HL-60 (cell line): ENCODE measurements at regions not wholly inside any gene's neighbourhood (a gene's known extent, or its start where the extent isn't known, plus 50 kb on each side); places are given as distances from the start of the nearest gene placed in this dataset.

Experiments used
- DNase-seq, 2 experiments: peaks; one replicate each; pipeline ENCODE4 v3.0.0-alpha.2; 2010 to 2020; ENCODE audit warnings: low read depth in 1 of 2, low spot score in 1 of 2
- H3K27ac ChIP-seq: fragments of 250-450 bp; sonication (Bioruptor Pico); replicated peaks from 2 replicates; pipeline ENCODE4 v1.5.1; 2020; ENCODE audit warnings: mild to moderate bottlenecking, moderate library complexity
- H3K27me3 ChIP-seq: fragments of 250-450 bp; sonication (Bioruptor Pico); 2 replicates; pipeline ENCODE4 v1.5.1; 2021; ENCODE audit warnings: mild to moderate bottlenecking, moderate library complexity; ENCODE audit not compliant: insufficient read depth, poor library complexity, severe bottlenecking
- H3K4me3 ChIP-seq: replicated peaks from 2 replicates; pipeline ENCODE4 v1.5.1; 2011; ENCODE audit warnings: mild to moderate bottlenecking, control low read depth, low read length; ENCODE audit not compliant: insufficient read depth
- GABPA ChIP-seq: IDR thresholded peaks from 2 replicates; pipeline ENCODE4 v1.6.1; 2012; ENCODE audit warnings: low read depth
- POLR2AphosphoS5 ChIP-seq: IDR thresholded peaks from 2 replicates; pipeline ENCODE4 v1.6.1; 2012; ENCODE audit warnings: low read depth
- REST ChIP-seq: IDR thresholded peaks from 2 replicates; pipeline ENCODE4 v1.6.1; 2012; ENCODE audit warnings: low read depth; ENCODE audit not compliant: insufficient replicate concordance
- SPI1 ChIP-seq: IDR thresholded peaks from 2 replicates; pipeline ENCODE4 v1.6.1; 2012; ENCODE audit warnings: low read depth, mild to moderate bottlenecking, borderline replicate concordance
- TF ChIP-seq, protein P1 (sequence below): IDR thresholded peaks from one replicate; pipeline ENCODE4 v1.5.1; 2011; ENCODE audit warnings: low read length, control low read depth, inconsistent platforms; ENCODE audit not compliant: insufficient read depth

GRCh38 chr13:73981595-73981994 is 152.6 kb downstream of the KLF12 start:
- Histone ChIP-seq H3K4me3 (no peak overlapping the region), H3K27me3 (no peaks in the 10 kb centered on the region), H3K27ac (no peak overlapping the region)
- DNase-seq: no peak
- TF ChIP-seq REST: no peak
- TF ChIP-seq, protein P1, sequence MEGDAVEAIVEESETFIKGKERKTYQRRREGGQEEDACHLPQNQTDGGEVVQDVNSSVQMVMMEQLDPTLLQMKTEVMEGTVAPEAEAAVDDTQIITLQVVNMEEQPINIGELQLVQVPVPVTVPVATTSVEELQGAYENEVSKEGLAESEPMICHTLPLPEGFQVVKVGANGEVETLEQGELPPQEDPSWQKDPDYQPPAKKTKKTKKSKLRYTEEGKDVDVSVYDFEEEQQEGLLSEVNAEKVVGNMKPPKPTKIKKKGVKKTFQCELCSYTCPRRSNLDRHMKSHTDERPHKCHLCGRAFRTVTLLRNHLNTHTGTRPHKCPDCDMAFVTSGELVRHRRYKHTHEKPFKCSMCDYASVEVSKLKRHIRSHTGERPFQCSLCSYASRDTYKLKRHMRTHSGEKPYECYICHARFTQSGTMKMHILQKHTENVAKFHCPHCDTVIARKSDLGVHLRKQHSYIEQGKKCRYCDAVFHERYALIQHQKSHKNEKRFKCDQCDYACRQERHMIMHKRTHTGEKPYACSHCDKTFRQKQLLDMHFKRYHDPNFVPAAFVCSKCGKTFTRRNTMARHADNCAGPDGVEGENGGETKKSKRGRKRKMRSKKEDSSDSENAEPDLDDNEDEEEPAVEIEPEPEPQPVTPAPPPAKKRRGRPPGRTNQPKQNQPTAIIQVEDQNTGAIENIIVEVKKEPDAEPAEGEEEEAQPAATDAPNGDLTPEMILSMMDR: no peak
- TF ChIP-seq GABPA: no peak
- no peak for TF ChIP-seq POLR2AphosphoS5
- no peak for TF ChIP-seq SPI1

DNA sequence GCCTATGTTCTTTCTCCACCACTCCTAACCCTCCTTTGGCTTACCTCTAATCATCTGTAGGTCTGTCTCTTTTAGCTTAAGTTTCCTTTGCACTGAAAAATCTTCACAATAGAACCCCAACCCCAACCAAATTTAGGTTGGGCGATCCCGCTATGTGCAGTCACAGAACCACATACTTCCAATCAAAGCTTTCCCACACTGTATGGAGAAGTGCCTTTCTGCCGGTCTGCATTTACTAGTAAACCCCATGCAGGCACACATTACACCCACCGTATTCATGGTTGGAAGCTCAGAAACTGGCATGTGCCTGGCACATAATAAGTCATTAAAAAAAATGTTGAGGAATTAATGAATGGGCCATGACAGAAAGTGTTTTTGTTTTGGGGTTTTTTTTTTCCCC is 158.4 kb downstream of the KLF12 start:
- Histone ChIP-seq H3K27ac (no peak overlapping the region), H3K27me3 (no peaks in the 10 kb centered on the region), H3K4me3 (no peak overlapping the region)
- DNase-seq: no peak
- no peak for TF ChIP-seq SPI1
- no peak for TF ChIP-seq POLR2AphosphoS5
- TF ChIP-seq GABPA: no peak
- TF ChIP-seq, protein P1: no peak
- no peak for TF ChIP-seq REST

DNA sequence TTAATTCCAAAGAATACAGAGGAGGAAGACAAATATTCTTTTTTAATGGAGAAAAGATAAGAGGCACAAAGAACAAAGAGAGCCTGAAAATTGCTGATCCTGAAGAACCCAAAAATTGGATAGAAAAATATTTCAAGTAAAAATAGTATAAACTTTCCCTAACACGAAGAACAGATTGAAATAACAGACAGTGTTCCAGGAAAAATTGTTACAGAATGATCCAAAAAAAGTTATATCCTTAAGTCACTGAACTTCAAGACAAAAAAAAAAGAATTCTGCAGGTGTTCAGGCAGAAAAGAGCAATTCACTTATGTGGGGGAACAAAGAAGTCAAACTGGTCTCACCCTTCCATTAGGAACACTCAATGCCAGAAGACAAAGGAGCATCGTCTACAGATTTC is 160.2 kb downstream of the KLF12 start:
- no peak for DNase-seq
- no peaks in the 10 kb centered on the region for H3K27me3 ChIP-seq
- no peak overlapping the region for H3K27ac ChIP-seq
- no peak for TF ChIP-seq POLR2AphosphoS5
- no peak for TF ChIP-seq SPI1
- TF ChIP-seq, protein P1: no peak
- TF ChIP-seq REST: no peak
- TF ChIP-seq GABPA: no peak
- H3K4me3 ChIP-seq: no peak overlapping the region
